NCI-H748 treated with DMSO at 0.1 percent for 48 hours (cell line): ENCODE measurements at regions not wholly inside any gene's neighbourhood (a gene's known extent, or its start where the extent isn't known, plus 50 kb on each side); places are given as distances from the start of the nearest gene placed in this dataset.

Source experiments
- DNase-seq: peaks from one replicate; lab custom pipeline; 2025; lab: John Stamatoyannopoulos, UW

DNA sequence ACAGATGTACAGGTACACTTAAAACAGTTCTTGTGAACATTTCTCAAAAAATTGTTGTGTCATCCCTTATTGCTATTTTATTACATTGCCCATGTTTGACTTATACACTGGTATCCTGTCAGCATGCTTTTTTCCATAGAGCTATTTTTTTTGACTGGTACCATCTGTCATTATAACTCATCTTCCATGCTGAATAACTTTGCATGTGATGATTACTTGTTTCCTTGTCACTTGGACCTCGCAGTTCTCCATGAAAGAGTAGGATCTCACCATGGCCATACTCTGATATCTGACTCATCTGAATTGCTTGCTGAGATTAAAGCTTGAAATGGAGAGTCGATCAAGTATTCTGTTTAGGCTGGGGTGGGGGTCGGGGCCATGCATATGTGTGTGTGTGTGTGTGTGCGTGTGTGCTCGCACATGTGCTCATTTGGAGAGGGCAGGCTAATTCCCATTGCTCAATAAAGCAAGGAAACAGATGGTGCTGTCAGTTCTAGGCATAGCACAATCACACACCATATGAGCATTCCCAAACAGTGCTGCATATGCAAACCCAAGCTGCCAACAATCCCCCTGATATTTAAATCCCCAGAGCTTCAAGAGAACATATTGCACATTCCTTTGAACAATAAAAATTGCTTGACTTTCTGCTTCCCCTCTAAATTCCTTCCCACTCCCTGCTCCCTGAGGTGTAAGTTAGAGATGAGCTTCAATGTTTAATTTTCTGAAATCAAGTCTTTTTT is 62.9 kb downstream of the NHLRC3 start:
- DNase-seq, result no peak

DNA sequence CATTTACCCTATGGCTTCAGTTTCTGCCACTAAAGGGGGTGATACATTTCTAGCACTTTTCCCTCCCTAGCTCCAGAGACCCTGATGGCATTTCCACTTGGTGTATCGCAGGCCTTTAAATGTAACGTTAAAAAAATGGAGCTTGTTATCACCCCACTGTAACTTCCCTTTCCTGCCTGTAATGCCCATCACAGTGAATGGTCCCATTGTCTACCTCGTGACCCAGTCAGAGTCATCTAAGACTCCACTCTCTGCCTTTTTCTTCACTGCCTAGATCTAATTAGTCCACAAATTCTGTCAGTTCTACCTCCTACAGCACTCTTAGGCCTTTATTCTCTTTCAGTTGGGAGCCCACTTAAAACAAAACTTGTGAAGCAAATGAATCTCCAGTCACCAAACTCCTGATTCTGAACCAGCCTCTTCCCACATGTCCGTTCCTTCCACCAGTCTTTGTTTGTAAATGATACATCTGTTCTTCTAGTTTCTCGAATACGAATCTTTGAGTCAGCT is 64.8 kb downstream of the NHLRC3 start:
- DNase-seq, result no peak

DNA sequence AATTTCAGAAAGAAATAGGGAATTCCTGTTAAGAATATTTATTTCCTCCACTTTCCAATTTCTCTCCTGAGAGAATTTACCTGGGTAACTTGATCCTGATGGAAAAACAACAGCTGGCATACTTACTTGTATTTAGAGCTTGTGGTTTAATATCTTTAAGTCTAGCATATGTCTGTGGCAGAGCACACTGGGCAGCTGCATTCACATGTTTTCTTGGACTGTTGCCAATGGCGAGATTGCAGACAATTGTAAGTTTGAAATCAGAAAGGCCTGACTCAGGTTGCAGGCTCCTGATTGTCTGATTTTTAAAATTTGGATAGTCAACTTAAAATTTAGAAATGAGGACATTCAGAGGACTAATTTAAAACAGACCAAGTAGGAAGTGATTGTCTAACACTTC is 66.9 kb downstream of the NHLRC3 start:
- DNase-seq, result peak; percentile 92

DNA sequence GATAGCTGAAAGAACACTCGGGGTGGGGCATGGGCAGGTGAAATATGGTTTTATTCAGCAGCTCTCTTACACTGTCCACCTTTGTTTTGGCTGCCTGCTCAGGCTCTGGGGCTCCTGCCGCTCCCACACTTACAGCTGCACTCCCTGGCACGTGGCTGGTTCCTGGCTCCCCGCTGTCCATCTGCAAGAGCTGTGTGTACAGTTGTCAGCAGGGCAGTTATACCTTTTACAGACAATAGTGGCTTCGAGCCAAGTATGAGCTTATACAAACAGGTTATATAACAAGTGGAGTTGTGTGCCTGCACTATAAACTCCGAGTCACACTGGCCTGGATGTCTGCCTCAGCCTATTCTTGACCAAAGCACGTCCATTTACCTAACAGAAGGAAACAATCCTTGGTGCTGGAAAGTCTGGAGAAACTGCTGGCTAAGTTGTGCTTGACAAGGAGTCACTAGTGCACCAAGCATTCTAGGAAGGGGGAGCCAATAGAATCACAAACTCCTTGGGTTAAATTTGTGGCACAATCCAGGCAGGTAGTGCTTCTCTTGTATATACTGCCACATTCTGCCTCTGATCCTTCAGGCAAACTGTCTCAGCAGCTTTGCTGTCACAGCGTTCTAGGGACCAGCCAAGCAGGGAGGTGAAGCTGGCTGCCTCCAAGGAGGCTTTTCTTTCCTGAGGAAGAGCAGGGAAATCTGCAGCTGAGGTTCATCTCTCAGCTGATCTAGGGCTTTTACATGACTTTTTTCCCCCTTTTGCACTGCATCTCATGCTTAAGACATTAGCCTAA is 68.2 kb downstream of the NHLRC3 start:
- peak; percentile 91 for DNase-seq

DNA sequence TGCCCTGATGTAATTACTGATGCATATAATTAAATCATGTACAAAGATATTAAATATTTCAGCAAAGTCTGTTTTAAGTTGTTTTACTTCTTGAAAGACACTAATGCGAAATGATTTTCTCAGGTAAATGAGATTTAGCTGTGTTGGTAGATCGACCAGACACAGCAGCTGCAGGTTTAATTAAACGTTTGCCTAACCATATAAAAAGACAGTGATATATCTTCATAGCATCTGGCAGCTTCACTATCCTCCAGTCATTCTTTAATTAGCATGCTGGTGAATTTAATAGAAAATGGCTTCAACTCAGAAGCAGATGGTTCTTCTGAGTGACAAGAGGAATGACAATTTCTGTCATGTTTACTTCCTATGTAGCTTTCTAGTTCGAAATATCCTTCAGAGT is 69.3 kb downstream of the NHLRC3 start:
- DNase-seq, result peak; percentile 43

DNA sequence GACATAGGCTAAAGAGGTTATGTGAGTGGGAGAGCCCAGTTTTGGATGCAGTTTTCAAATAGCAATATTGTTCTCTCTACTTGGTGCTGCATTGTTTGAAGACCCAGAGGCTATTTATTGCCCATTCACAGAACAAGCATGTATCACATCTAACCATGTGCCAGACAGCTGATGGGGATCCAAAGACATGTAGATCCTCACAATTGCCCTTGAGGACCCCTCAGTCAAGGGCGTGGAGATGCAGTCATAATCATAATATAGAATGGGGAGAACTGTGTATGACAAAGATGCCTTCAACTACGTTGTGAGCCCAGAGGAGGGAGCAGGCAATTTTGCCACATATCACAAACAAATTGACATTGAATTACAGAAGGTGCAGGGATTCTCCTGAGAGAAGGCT is 70.5 kb downstream of the NHLRC3 start:
- no peak for DNase-seq

DNA sequence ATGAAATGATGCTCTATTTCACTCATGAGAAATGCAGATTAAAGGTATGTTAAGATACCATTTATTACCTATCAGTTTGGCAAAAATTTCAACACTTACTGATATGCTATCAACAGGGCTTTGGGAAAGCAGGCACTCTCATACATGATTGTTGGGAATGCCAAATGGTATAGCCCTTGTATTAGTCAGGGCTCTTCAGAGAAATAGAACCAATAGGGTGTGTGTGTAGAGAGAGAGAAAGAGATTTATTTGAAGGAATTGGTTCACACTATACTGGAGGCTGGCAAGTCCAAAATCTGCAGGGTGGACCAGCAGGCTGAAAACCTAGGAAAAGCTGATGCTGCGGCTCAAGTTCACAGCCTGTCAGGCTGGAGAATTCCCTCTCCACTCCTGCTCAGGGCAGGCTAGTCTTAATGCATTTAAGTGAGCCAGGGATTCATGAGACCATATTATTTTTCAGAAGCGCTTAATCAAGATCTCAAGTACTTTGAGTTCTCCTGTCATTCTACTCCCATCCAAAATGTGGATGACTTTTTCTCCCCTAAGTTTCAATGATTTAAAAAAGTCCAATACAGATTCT is 72.4 kb downstream of the NHLRC3 start:
- DNase-seq, result no peak

DNA sequence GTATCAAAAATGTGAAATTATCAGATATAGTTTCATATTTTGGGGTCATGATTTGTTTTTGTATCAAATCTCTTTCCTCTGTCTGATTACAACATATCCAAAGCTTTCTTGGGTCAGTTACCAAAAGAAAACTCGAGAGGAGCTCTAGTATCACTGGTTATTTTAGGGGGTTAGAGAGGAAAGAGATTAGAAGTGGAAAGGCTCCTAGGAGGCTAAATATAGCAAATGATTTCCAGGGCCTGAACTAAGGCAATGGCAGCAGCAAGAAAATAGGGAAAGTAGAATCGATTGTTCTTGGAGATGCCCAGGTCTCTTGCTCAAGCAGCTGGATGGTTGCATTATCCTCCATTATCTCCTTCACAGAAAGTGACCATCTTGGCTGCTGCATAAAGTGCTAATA is 72.9 kb downstream of the NHLRC3 start:
- DNase-seq, result no peak

DNA sequence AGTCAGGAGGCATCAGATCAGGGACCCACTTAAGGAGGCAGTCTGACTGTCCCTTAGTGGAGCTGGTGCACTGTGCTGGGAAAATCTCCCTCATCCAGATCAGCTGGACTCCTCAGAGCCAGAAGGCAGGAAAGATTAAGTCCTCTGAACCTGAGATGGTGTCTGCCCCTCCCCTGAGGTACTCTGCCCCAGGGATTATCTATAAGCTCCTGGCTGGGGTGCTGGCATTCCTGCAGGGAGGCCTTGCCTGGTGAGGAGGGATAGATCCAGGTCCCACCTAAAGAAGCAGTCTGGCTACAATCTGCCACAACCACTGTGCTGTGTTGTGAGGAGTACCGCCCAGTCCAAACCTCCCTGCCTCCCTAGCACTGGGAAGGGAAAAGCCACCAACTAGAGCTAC is 81.2 kb downstream of the NHLRC3 start:
- DNase-seq, result no peak

DNA sequence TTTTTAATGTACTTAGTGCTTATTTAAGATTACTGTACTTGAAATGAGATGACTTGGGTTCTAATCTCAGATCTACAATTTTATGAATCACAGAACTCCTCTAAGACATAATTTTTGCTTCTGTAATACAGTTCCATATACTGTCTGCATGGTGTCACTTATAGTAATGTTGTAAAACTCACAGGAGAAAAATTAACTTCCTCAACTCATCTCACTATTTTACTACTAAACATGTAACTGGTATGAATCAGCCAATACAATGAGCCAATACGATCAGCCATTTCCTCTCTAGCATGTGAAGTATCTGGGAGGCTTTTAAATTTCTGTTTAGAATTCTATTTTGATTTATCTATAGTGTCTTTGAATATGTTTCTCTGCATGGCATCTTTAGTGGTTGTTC is 85.3 kb downstream of the NHLRC3 start:
- DNase-seq, result no peak

DNA sequence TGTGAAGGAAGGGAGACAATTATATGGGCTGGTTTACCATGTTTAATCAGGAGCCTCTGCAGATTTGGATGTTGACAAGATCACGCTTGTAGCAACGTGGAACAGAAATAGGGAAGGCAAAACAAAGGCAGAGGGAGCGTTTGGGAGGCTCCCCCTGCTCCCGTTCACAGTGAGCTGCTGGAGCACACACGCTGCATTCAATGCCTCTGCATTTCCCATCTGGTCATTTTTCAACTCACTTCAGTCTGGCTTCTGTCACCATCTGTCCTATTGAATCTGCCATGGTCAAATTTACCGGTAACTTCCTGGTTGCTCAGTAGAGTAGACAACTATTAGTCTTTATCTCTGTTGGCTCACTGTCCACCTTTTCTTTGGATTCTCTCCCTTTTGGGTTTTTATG is 91.0 kb downstream of the NHLRC3 start:
- no peak for DNase-seq

DNA sequence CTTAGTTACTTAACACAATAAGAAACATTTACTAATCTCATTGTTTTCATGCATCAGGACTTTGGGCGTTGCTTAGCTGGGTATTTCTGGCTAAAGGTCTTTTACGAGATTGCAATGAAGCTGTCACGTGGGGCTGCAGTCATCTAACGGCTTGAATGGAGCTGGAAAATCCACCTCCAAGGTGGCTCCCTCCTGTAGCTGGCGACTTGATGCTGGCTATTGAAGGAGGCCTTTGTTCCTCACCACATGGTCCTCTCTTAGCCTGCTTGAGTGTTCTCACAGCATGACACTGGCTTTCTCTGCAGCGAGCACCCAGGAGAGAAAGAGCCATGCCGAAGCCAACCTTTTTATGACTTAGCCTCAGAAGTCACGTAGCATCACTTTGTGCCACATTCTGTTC is 92.0 kb downstream of the NHLRC3 start:
- no peak for DNase-seq

DNA sequence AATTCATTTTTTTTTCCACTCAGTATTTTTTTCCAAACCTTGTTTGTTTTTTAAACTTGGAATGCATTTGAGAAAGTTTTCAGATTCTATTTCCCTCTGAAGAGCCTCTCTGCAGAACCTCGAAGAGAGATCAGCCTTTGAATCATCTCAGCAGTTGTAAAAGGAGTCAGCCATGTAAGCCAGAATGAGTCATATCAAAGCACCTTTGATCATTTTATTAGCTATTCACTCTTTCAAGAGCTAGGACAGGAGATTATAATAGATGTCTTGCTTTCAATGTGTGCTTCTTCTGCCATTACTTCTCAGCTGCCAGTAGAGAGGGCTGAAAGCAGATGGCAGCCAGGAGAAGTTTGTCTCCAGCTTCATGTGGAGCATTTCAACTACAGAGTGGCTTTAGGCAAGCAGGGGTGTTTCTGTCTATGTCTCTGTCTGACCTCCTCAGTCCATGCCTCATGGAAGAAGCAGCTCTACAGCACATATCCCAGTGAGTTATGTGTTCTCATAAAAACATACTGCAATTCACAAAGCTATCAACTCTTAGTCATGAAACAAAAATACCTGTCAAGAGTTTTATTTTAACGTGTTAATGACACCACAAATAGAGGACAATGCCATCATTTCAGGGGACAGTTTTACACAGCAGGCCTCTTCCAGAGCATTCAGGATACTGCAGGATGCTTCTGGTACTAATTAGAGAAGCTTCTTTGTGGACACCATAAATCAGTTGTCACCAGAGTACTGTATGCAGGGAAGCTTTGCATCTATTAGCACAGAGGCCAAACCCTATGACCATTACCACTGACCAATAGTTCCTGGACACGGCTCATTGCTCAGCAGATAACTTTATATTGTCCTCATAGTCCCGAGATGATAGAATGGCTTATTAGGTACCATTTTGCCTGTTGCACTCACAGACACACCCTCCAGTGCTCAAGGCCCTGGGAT is 94.3 kb downstream of the NHLRC3 start:
- DNase-seq, result peak; percentile 35

DNA sequence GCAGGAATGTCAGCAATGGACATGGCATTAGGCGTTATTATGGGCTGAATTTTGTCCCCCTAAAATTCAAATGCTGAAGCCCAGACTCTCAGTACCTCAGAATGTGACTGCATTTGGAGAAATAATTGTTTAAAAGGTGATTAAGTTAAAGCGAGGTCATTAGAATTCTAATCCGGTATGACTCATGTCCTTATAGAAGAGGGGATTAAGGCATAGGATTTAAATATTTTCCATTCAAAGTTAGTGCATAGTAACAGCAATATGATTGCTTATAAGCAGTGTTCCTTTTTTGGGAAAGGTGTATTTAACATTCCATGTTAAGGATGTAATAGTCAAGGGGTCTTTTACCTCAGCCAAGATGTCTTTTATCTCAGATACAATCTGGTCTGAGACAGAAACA is 95.5 kb downstream of the NHLRC3 start:
- no peak for DNase-seq

DNA sequence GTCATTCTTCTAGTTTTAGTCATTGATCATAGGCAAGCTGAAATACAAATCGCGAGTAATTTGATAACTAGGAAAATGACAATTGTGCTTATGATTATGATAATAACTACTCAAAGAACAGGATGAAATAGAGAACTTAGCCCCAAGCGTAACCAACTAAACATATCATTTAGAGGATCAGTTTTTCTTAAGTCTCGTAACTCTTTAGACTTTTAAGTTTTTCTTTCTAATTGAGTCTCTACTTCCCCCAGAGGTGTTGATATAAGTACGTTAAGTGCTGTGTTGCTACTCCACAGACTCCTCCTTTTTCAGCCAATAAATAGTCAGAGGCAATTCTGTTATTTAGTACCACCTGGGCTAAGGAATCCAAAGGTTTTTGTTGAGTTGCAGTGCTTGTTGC is 96.3 kb downstream of the NHLRC3 start:
- DNase-seq, result no peak

DNA sequence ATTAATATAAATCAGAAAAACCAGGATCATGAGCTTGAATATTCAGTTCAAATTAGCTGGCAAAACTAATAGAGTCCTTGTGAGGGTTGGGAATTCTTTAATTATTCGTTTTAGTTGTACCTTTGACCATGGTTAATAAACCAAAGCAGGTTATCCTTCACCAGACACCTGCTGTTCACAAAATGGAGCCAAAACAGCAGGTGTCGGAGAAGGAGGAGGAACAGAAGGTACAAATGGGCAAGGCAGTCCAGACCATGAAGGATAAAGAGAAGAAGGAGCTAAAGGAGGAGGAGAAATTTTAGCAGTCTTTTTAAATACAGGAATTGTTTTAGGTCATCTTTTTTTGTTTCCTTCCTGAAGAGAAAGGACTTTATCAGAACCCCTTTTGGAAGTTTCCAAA is 106.1 kb downstream of the NHLRC3 start:
- no peak for DNase-seq

DNA sequence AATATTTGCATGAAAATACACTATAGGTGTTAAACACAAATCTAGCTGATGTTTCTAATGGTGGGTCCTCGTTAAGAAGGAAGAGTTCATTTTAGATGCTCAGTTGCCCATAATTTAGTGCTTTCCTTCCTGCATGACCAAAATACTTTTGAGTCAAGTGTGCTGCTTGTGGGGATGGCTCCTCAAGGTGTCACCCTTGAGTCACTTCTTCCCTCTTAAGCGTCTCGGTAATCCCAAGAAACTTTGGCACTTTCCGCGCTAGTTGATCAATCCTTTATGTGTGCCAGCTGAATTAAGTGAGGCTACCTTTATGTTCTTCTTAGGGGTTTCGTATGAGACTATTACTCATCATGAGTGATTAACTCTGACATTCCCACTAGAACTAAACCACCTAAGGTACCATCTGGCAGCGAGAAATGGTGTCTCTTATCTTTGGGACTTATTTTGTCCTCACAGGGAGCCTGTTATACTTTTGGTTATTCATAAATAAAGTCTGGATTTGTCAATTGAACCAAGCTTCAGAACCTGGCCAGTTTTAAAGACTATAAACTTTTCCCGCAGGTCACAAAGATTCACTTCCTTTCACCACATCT is 106.8 kb downstream of the NHLRC3 start:
- no peak for DNase-seq

DNA sequence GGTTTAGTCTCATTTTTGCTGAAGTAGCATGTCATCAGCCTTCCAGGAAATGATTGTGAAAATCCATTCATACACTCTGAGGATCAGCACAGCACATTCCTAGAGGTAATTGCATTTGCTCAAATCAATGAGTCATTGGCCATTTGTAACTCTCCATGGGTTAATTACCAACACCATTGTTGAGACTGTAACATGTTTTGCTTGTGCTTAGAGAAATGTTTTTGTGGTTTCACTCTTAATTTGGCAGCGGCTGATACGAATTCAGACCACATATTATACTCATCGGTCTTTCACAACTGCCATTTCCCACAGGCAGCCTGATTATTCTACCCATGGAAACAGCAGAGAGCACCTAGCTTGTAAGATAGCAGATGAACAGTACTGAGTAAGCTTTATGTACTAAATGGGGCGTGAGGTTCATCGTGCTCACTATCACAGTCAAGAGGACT is 110.3 kb downstream of the NHLRC3 start:
- peak; percentile 70 for DNase-seq

DNA sequence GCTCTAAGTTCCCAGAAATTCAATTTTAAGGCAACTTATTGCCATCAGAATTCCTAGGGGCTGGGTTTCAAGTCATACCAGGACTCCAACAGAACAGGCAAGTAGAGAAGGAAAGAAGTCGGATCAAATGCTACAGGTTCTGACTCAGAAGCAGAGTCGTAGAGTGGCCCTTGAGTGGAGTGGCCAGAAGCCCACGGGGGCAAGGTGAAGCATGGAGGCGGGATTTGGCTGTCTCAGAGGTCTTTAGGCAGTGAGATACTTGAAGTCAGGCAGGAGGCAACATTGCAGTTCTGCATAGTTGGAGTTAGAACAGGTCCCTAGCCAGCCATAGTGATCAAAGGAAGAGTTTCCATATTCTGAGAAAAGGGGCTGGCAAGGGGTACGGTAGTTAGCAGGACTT is 111.6 kb downstream of the NHLRC3 start:
- DNase-seq, result no peak

DNA sequence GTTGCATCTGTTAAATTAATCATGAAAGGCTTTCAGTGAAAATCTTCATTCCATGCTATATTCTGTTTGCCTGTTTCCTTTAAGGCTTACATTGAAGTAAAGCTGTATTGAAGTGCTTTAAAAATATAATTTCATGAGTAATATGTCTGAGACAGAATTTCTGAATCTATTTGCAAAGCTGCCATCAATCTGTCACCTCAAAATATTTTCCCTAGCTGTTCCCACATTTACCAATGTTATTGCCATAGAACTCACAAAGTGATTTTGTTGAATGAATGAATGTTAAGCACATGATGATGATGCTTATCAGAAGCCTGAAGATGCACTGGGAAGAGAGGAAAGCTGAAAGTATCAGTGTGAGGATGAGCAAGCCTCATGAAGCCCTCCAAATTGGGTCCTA is 115.8 kb downstream of the NHLRC3 start:
- DNase-seq, result no peak

DNA sequence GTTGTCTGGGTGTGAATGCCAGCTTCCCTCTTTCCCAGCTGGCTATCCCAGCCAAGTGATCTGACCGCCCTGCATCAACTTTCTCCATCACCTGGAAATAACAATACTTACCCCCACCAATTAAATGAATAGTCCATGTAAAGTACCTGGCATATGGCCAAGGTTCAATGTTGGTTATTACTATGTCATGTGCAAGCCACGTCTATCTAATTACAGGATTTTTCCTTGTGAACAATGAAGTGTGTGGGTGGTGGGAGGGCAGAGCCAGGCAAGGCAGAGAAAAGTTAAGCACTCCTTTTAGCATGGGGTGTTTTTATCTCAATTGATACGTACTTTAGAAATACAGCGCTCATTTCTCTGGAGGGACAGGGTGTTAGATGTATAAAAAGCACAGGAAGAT is 121.1 kb downstream of the NHLRC3 start:
- peak; percentile 97 for DNase-seq
